ENCODE measurements at regions not wholly inside any gene's neighbourhood (a gene's known extent, or its start where the extent isn't known, plus 50 kb on each side); places are given as distances from the start of the nearest gene placed in this dataset.
A peak's percentile ranks its signal among the peaks of the same experiment; 100 is the strongest.

- peak; percentile 34 to 43 (median 38) for TF ChIP-seq CTCF (IDR thresholded peaks at IDR 0.05)
- no peak for TF ChIP-seq POLR2A (IDR thresholded peaks at IDR 0.05)
Measured at GRCh38 chr4:11765849-11766453, 337.3 kb upstream of the HS3ST1 start.
